ENCODE measurements at regions not wholly inside any gene's neighbourhood (a gene's known extent, or its start where the extent isn't known, plus 50 kb on each side); places are given as distances from the start of the nearest gene placed in this dataset.

DNA sequence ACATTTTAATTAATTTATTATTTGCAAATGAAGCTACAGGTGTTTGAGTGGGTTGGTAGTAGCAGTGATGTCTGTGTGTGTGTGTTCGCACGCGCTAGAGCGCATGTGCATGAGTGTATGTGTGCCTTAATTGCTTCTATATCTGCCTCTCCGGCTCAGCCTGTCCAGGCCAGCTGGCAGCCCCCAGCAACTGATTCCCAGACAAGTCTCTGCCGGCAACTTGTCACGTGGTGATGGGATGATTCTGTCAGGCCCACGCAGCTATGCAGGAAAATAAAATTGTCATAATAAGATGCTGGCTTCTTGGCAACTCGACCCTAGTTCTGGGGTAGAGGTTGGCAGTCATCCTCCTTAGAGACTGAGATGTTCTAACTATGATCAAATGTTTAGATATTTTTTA, 712.8 kb upstream of the SOX9 start:
- H3K4me1 ChIP-seq, result no peaks in the 10 kb centered on the region
- H3K27me3 ChIP-seq, result no peaks in the 10 kb centered on the region
- H3K9me3 ChIP-seq, result no peaks in the 10 kb centered on the region
- intact Hi-C loops (cut with DNase I; ENCODE audit: low total_unique reads), result no loop called here
- H3K27ac ChIP-seq, result no peak overlapping the region
- no peak overlapping the region for H3K4me3 ChIP-seq
- TF ChIP-seq POLR2A (IDR thresholded peaks at IDR 0.05), result no peak
- TF ChIP-seq, protein P1, sequence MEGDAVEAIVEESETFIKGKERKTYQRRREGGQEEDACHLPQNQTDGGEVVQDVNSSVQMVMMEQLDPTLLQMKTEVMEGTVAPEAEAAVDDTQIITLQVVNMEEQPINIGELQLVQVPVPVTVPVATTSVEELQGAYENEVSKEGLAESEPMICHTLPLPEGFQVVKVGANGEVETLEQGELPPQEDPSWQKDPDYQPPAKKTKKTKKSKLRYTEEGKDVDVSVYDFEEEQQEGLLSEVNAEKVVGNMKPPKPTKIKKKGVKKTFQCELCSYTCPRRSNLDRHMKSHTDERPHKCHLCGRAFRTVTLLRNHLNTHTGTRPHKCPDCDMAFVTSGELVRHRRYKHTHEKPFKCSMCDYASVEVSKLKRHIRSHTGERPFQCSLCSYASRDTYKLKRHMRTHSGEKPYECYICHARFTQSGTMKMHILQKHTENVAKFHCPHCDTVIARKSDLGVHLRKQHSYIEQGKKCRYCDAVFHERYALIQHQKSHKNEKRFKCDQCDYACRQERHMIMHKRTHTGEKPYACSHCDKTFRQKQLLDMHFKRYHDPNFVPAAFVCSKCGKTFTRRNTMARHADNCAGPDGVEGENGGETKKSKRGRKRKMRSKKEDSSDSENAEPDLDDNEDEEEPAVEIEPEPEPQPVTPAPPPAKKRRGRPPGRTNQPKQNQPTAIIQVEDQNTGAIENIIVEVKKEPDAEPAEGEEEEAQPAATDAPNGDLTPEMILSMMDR (IDR thresholded peaks at IDR 0.05), result no peak
- no peak for DNase-seq
- H3K36me3 ChIP-seq, result no peaks in the 10 kb centered on the region

DNA sequence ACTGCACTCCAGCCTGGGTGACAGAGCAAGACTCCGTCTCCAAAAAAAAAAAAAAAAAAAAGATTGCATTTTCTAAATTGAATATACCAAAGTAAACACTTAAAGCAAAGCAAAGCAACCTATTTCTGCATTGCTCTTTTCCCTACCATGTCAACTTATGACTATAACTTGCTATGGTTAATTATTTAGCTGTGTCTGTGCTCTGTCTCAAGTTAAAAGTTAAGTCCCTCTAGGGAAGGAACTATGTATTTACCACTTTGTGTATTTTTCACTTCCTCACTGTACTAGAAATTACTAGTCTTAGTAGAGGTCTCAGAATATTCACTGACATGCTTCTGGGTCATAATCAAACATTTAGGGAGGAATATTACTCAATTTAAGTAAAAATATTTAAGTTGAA, 711.7 kb upstream of the SOX9 start:
- H3K9me3 ChIP-seq, result no peaks in the 10 kb centered on the region
- no peaks in the 10 kb centered on the region for H3K4me1 ChIP-seq
- no peak overlapping the region for H3K27ac ChIP-seq
- DNase-seq, result no peak
- TF ChIP-seq, protein P1 (IDR thresholded peaks at IDR 0.05), result no peak
- no peak for TF ChIP-seq POLR2A (IDR thresholded peaks at IDR 0.05)
- intact Hi-C loops (cut with DNase I; ENCODE audit: low total_unique reads), result no loop called here
- H3K27me3 ChIP-seq, result no peaks in the 10 kb centered on the region
- H3K36me3 ChIP-seq, result no peaks in the 10 kb centered on the region
- H3K4me3 ChIP-seq, result no peak overlapping the region

DNA sequence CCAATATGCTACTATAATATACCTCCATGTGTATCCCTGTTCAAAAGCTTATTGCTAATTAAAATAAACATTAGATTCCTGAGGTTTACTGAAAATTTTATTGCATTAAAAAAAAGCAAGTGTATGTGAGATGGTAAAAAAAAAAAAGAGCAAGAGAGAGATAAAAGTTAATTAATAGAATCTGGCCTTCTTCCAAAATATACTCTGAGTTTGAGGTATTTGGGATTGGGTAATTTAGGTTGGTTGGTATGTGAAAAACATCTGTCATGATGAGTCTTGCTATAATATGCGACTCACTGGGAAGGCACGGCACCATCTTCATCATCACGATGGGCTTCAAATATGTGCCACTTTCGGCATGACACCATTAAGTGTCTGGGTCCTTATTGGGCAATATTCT, 711.1 kb upstream of the SOX9 start:
- Histone ChIP-seq H3K27ac (no peak overlapping the region), H3K36me3 (no peaks in the 10 kb centered on the region), H3K4me3 (no peak overlapping the region), H3K4me1 (no peaks in the 10 kb centered on the region), H3K9me3 (no peaks in the 10 kb centered on the region), H3K27me3 (no peaks in the 10 kb centered on the region)
- DNase-seq, result no peak
- intact Hi-C loops (cut with DNase I; ENCODE audit: low total_unique reads), result no loop called here
- TF ChIP-seq POLR2A (IDR thresholded peaks at IDR 0.05), result no peak
- TF ChIP-seq, protein P1 (IDR thresholded peaks at IDR 0.05), result no peak

DNA sequence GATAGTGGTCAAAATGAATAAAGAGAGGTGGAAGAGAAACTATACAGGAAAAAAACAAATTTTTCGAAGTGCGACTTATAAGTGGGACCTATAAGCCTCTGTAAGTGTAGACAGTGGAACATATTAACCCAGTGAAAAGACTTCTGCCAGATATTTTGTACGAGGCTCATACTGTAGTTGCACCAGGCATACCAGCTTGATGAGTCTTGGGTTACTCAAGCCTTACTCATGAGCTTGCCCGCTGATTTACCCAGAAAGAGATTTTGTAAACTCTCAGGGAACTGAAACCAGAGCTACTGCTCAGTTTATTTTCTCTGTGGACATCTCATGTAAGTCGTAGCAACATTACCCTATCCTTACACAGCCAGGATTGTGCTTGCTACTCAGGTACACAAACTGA, 708.0 kb upstream of the SOX9 start:
- H3K9me3 ChIP-seq, result no peaks in the 10 kb centered on the region
- no peaks in the 10 kb centered on the region for H3K27me3 ChIP-seq
- no peaks in the 10 kb centered on the region for H3K4me1 ChIP-seq
- no peak for TF ChIP-seq POLR2A (IDR thresholded peaks at IDR 0.05)
- TF ChIP-seq, protein P1 (IDR thresholded peaks at IDR 0.05), result no peak
- intact Hi-C loops (cut with DNase I; ENCODE audit: low total_unique reads), result no loop called here
- H3K36me3 ChIP-seq, result no peaks in the 10 kb centered on the region
- no peak overlapping the region for H3K4me3 ChIP-seq
- DNase-seq, result no peak
- H3K27ac ChIP-seq, result no peak overlapping the region

DNA sequence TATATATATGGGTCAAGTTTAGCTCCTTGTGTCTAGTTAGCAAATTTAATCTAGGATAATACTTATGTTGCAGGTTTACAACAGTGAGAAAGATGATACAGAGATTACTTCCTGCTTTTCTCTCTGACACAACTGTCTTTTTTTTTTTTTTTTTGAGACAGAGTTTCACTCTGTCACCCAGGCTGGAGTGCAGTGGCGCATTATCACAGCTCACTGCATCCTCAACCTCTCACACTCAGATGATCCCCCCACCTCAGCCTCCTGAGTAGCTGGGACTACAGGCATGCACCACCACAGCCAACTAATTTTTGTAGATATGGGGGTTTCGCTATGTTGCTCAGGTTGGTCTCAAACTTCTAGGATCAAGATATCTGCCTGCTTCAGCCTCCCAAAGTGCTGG, 706.9 kb upstream of the SOX9 start:
- Histone ChIP-seq H3K9me3 (no peaks in the 10 kb centered on the region), H3K36me3 (no peaks in the 10 kb centered on the region), H3K27me3 (no peaks in the 10 kb centered on the region), H3K4me1 (no peaks in the 10 kb centered on the region), H3K27ac (no peak overlapping the region), H3K4me3 (no peak overlapping the region)
- DNase-seq, result no peak
- TF ChIP-seq, protein P1 (IDR thresholded peaks at IDR 0.05), result no peak
- TF ChIP-seq POLR2A (IDR thresholded peaks at IDR 0.05), result no peak
- intact Hi-C loops (cut with DNase I; ENCODE audit: low total_unique reads), result no loop called here

All from uterus (tissue), 3 donors.